NOMO-1 (cell line): ENCODE measurements at regions not wholly inside any gene's neighbourhood (a gene's known extent, or its start where the extent isn't known, plus 50 kb on each side); places are given as distances from the start of the nearest gene placed in this dataset.
"Not testable (repeated sequence)": the region's sequence is repeated elsewhere in the genome, so short reads cannot be mapped to it uniquely, and the experiment has no call there.

Source experiments
- DNase-seq, 2 experiments: peaks; one replicate each; lab custom pipeline; 2025; ENCODE audit not compliant: unreplicated experiment in 2 of 2; lab: John Stamatoyannopoulos, UW

- no peak for DNase-seq
These were observed 87.9 kb upstream of the MSTN start for GRCh38 chr2:190150413-190150812.

DNA sequence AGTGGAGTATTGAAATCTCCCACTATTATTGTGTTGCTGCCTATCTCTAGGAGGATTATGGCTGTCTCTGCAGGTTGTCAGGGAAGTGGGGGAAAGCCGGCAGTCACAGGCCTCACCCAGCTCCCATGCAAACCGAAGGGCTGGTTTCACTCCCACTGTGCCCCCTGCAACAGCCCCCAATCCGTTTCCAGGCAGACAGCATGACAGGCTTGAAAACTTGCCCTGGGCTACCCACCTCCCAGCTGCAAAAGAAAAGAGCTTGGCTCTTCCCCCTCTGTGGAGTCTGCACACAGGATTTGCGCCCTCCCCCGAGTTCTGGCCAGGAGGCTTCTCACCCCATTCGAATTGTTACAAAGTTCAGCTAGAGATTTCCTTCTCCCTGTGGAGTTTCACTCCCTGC, 87.4 kb upstream of the MSTN start:
- DNase-seq: no peak

GRCh38 chr2:190149200-190149599, 86.7 kb upstream of the MSTN start:
- no peak for DNase-seq

DNA sequence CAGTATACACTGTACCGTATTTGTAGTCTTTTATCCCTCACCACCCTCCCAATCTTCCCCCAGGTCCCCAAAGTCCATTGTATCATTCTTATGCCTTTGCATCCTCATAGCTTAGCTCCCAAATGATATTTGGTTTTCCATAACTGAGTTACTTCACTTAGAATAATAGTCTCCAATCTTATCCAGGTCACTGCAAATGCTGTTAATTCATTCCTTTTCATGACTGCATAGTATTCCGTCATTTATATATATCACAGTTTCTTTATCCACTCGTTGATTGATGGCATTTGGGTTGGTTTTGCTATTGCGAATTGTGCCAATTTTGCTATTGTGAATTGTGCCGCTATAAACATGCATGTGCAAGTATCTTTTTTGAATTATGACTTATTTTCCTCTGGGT, 83.6 kb upstream of the MSTN start:
- not testable (repeated sequence) for DNase-seq

DNA sequence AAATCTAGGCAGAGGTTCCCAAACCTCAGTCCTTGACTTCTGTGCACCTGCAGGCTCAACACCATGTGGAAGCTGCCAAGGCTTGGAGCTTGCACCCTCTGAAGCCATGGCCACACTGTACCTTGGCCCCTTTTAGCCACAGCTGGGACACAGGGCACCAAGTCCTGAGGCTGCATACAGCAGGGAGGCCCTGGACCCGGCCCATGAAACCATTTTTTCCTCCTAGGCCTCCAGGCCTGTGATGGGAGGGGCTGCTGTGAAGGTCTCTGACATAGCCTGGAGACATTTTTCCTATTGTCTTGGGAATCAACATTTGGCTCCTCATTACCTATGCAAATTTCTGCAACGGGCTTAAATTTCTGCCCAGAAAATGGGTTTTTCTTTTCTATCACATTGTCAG, 77.9 kb upstream of the MSTN start:
- DNase-seq: not testable (repeated sequence)

- DNase-seq: no peak
These were observed 76.8 kb upstream of the MSTN start for GRCh38 chr2:190139371-190139770.

DNA sequence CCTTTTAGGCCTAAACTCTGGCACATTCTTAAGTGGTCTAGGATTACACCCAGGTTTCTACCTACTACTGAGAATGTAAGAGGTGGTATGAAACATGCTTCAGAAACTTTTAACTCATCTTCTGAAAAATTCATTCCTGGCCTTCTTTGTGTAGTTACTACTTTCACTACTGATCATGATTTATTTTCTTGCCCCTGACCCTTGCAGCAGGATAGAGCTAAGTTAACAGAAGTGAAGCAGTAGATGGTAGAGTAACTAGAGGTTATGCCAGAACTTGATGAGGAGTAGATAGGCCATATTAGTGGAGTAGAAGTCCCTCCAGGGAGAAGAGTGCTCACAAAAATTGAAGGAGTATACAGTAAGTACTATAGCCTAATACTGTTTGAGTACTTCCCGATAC, 75.5 kb upstream of the MSTN start:
- DNase-seq: no peak

DNA sequence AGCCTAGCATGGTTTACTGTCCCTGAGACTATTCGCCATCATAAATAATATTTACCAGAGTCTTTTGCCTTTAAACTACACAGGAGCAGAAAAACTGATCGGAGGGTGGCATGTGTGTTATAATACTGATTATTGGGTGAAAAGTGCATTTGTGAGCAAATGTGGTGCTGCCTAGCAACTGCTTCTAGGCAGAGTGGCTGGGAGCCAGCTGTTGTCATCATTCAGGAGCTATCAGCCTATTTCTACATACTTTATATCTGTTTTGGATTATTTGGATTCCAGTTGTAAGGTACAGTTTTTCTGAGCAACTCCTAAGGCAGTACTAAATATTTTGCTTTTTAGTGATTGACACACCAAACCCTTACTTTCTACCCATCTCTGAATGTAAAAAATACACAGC, 75.0 kb upstream of the MSTN start:
- DNase-seq: no peak

DNA sequence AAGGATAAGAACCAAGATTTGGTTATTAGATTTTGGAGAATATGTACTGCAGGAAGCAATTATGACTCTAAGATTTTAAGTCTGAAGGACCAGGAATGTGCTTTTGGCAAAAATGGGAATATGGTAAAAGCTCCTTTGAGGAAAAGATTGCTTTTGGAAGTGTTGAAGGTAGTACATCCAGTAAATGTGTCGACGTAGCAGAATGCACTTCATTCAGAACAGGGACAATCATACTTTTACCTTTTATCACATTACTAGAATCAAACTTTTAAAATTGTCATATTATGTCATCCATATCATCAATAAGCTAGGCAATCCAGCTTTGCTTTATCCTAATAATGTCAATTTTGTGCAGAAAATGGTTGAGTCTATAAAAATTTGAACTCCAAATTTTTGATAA, 74.3 kb upstream of the MSTN start:
- DNase-seq: no peak

- no peak for DNase-seq
These were observed 73.7 kb upstream of the MSTN start for GRCh38 chr2:190136259-190136658.

DNA sequence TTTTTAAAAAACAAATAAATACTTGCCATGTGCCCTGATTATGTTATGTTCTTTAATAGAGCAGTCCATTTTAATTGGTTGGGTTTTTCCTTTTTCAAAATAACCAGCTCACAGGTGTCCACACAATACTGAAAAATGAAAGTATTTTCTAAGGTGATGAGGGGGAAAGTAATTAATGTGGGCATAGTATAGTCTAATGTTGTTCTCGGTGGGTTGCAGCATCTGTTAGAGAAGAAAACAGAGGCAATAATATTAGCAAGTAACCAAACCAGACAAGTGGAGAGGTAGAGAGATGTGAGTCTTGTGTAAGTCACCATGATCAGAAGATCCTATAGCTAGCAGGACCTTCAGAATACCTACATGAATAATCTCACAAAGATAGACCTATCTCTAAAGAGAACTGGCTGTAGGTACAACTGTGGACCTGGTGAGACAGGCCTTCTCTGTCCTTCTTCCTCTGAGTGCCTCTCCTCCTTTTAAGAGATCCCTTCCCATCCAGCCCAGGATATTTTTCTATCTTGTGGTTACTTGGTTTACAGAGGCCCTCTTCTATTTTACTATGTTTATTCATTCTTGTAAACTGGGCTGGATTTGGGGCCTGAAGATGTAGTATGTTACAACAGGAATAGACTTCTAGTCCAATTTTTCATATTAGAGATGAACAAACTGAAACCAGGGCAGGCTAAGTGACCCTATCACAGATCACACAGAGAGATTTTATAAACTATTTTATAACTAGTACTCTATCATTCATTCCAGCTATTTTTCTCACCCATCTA, 67.1 kb upstream of the MSTN start:
- DNase-seq: no peak

GRCh38 chr2:190127651-190128050, 65.1 kb upstream of the MSTN start:
- DNase-seq: no peak

GRCh38 chr2:190126798-190127197, 64.3 kb upstream of the MSTN start:
- no peak for DNase-seq

GRCh38 chr2:190123956-190124355, 61.4 kb upstream of the MSTN start:
- DNase-seq: no peak

GRCh38 chr2:190121971-190122370, 59.4 kb upstream of the MSTN start:
- DNase-seq: peak in 1 of 2 experiments; percentile 6

- no peak for DNase-seq
These were observed 58.8 kb upstream of the MSTN start for GRCh38 chr2:190121305-190121704.

GRCh38 chr2:190119923-190120590, 57.5 kb upstream of the MSTN start:
- no peak for DNase-seq

DNA sequence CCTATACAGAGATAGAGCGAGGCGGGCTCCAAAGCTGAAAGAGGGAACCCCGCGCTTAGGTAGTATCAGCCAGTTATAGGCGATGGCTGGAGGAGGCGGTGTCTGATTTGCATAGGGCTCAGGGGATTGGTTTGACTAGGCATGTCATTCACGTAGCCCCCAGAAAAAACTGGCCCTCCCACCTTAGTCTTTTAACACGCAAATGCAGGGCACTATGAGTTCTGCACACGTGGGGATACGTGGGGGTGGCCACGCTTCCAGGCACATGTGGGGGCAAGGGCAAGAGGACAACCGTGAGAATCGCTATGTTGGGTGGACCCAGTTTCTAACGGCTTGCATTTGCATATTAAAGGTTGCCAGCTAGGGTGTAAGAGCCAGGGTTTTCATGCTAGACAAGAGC, 56.7 kb upstream of the MSTN start:
- no peak for DNase-seq

GRCh38 chr2:190117305-190117704, 54.8 kb upstream of the MSTN start:
- no peak for DNase-seq

DNA sequence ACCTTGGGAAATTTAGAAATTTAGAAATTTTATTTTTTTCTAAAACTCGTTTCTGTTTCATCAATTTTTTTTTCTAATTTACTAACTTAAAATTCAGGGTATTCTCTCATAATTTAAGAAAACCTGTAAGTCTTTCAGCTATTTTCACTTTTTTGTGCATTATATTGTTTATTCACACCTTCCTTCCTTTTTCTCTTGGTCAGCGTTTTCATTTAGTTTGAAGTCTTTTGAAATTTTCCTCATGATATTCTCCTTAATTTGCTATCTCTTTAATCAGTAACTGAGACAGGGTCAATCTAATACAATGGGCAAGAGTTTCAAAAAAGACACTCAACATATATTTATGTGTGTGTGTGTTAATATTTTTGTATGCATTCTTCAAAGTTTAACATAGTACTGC, 50.5 kb upstream of the MSTN start:
- no peak for DNase-seq
